Left colon (tissue), 2 donors: ENCODE measurements at regions not wholly inside any gene's neighbourhood (a gene's known extent, or its start where the extent isn't known, plus 50 kb on each side); places are given as distances from the start of the nearest gene placed in this dataset.
"Not testable (repeated sequence)": the region's sequence is repeated elsewhere in the genome, so short reads cannot be mapped to it uniquely, and the experiment has no call there.

Source experiments
- ATAC-seq: fragments of 200-7000 bp; cut with Tn5 transposase; one replicate; pipeline ENCODE4 v1.9.1; 2020; ENCODE audit warnings: mild to moderate bottlenecking, moderate library complexity
- DNase-seq, 2 donors: peaks; one replicate each; pipeline ENCODE4 v3.0.0-alpha.2; 2020
- intact Hi-C, 2 donors: fragments of 100-400 bp; cut with DNase I in 1 of 2; cut with micrococcal nuclease in 1 of 2; formaldehyde crosslinking; loops; one replicate each; pipeline versions ENCODE4 v1.11.2 to v1.14.0; 2022; cut with DNase I, micrococcal nuclease
- donor health status: DM: no; HTN: no; CAD: no.
- donor health status: DM: yes; HTN: yes; CAD: no.

- ATAC-seq, result no peak
- intact Hi-C loops, result no loop called here
- DNase-seq, result no peak
Observed at GRCh38 chr7:91777522-91777921, 103.0 kb downstream of the MTERF1 start.

GRCh38 chr7:91778416-91778815 lies 102.1 kb downstream of the MTERF1 start:
- DNase-seq (no peak), ATAC-seq (no peak)
- intact Hi-C loops, result no loop called here

GRCh38 chr7:91780521-91780920 lies 100.0 kb downstream of the MTERF1 start:
- ATAC-seq, result no peak
- intact Hi-C loops, result loop anchor here in 1 of 2 donors (5.0 kb wide), 1 partner anchor 693 kb away; no protein-coding TSS in a partner anchor
- no peak for DNase-seq

GRCh38 chr7:91784469-91784868 lies 96.0 kb downstream of the MTERF1 start:
- intact Hi-C loops, result loop anchor here in 1 of 2 donors (5.0 kb wide), 1 partner anchor 697 kb away; no protein-coding TSS in a partner anchor
- ATAC-seq, result peak; percentile 84
- DNase-seq, result no peak

GRCh38 chr7:91787931-91788330 lies 92.6 kb downstream of the MTERF1 start:
- DNase-seq, result no peak

GRCh38 chr7:91789086-91789485 lies 91.4 kb downstream of the MTERF1 start:
- DNase-seq (no peak), ATAC-seq (no peak)
- intact Hi-C loops, result no loop called here

More at GRCh38 chr7:91787931-91788330, 92.6 kb downstream of the MTERF1 start:
- intact Hi-C loops, result no loop called here
- ATAC-seq, result no peak

- intact Hi-C loops, result no loop called here
- no peak for ATAC-seq
- no peak for DNase-seq
Observed at GRCh38 chr7:91789558-91789957, 90.9 kb downstream of the MTERF1 start.

- ATAC-seq, DNase-seq, intact Hi-C loops: not testable (repeated sequence)
Observed at GRCh38 chr7:91790646-91791045, 89.9 kb downstream of the MTERF1 start.

GRCh38 chr7:91796122-91796521 lies 84.4 kb downstream of the MTERF1 start:
- intact Hi-C loops, result no loop called here
- no peak for ATAC-seq
- DNase-seq, result no peak

- intact Hi-C loops, result no loop called here
- no peak for ATAC-seq
- no peak for DNase-seq
Observed at GRCh38 chr7:91798425-91798824, 82.1 kb downstream of the MTERF1 start.

- ATAC-seq (no peak), DNase-seq (no peak)
- intact Hi-C loops, result no loop called here
Observed at GRCh38 chr7:91800389-91800788, 80.1 kb downstream of the MTERF1 start.

- DNase-seq, result no peak
- no peak for ATAC-seq
- intact Hi-C loops, result no loop called here
Observed at GRCh38 chr7:91801331-91801983, 79.0 kb downstream of the MTERF1 start.

- intact Hi-C loops, result no loop called here
- no peak for ATAC-seq
- DNase-seq, result no peak
Observed at GRCh38 chr7:91811236-91811635, 69.3 kb downstream of the MTERF1 start.

- ATAC-seq (no peak), DNase-seq (no peak)
- intact Hi-C loops, result no loop called here
Observed at GRCh38 chr7:91811641-91812040, 68.9 kb downstream of the MTERF1 start.

GRCh38 chr7:91812388-91812787 lies 68.1 kb downstream of the MTERF1 start:
- intact Hi-C loops, result no loop called here
- no peak for DNase-seq
- ATAC-seq, result no peak

GRCh38 chr7:91814189-91814588 lies 66.3 kb downstream of the MTERF1 start:
- intact Hi-C loops, result no loop called here
- no peak for ATAC-seq
- DNase-seq, result no peak
